ENCODE measurements at regions not wholly inside any gene's neighbourhood (a gene's known extent, or its start where the extent isn't known, plus 50 kb on each side); places are given as distances from the start of the nearest gene placed in this dataset.

DNA sequence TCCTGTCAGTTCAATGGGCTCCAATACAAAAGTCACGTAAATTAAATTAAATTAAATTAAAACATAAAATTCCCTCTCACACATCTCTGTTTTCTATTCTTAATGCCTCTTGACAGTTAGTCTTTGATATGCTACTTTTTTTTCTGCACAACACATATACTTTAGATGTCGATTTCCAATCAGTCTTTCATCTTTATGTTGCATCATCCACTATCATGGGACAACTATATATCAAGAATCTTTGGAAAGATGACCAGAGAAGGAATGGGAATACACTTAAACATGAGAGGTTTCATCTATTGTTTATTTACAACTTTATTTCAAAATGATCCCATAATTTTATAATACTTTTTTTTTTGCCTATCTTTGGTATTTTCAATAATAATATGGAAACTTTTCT, 733.3 kb upstream of the FANCL start:
- TF ChIP-seq, protein P1, sequence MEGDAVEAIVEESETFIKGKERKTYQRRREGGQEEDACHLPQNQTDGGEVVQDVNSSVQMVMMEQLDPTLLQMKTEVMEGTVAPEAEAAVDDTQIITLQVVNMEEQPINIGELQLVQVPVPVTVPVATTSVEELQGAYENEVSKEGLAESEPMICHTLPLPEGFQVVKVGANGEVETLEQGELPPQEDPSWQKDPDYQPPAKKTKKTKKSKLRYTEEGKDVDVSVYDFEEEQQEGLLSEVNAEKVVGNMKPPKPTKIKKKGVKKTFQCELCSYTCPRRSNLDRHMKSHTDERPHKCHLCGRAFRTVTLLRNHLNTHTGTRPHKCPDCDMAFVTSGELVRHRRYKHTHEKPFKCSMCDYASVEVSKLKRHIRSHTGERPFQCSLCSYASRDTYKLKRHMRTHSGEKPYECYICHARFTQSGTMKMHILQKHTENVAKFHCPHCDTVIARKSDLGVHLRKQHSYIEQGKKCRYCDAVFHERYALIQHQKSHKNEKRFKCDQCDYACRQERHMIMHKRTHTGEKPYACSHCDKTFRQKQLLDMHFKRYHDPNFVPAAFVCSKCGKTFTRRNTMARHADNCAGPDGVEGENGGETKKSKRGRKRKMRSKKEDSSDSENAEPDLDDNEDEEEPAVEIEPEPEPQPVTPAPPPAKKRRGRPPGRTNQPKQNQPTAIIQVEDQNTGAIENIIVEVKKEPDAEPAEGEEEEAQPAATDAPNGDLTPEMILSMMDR (IDR thresholded peaks at IDR 0.05; ENCODE audit: low read depth, low read length), result no peak
- no peak for DNase-seq (ENCODE audit: extremely low read depth, low read depth)

DNA sequence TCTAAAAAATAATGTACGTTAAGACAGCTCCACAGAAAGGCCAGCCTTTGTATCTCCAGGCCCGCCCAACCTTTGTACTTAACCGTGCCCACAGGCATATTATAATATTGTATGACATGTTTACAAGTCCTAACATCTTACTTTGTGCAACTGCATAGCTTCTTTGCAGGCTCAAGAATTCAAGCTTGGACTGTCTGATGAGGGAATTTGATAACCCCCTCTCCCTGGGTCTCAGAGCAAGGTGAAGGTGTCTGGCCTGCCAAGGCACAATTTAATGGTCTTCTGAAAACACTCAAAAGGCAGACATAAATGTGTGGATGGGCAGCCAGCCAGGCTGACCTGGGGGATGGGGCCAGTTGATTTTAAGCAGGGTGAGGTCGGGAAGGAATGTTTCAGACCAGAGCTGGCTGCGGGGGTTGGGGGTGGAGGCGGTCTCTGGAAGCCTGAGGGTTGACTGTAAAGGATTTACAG, 732.7 kb upstream of the FANCL start:
- TF ChIP-seq, protein P1 (IDR thresholded peaks at IDR 0.05; ENCODE audit: low read depth, low read length), result no peak
- no peak for DNase-seq (ENCODE audit: extremely low read depth, low read depth)

DNA sequence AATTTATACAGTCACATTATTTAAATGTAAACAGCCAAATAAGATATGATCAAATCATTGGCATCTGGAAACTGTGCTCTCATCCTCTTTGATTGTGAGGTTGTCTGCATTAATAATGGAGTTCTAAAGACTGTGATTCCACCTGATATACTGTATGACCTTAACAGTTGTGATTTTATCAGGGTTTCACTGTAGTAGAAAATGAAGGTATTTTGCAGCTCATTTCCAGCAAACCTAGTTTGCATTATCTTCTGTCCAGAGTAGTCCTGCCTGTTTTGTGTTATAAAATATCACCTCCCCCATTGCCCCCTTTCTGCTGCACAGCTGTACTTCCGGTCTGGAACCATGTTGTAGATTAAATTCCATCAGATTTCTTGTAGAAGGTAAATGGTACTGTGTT, 731.6 kb upstream of the FANCL start:
- TF ChIP-seq, protein P1 (IDR thresholded peaks at IDR 0.05; ENCODE audit: low read depth, low read length), result no peak
- DNase-seq (ENCODE audit: extremely low read depth, low read depth), result no peak

DNA sequence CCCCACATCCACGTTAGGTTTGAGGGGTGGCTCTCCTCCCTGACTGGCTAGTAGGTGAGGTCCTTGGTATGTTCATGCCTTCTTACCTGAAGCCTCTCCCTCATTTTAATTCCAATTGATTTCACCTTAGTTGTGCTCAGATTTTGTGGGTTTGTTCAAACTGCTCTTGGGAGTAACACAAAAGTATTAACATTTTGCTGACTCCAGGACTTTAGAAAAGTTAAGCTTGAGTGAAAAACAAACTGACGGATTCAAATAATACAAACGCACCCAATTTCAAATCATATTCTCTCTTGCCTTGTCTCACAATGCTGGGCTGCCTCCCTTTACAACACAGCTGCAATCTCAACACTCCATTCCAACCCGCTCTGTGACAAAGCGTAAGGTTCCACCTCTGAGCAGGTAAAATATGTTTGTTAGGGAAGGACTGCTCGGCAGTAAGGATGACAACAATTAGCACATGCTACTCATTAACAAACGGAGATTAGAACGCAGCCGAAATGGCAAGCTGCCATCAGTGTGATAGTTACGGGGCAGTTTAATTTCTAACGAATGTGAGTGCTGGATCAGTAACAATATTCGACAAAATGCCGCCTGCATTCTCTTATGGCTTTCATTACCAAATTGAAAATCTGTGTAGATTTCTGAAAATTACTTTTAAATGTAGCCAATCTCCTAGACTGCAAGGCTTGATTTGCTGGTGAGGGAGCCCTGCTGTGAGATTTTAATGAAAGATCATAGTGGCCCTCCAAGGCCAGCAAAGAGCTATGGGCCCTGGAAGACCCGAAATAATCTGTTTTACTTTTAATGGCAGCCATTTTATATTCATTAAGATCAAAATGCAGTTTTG, 730.6 kb upstream of the FANCL start:
- TF ChIP-seq, protein P1 (IDR thresholded peaks at IDR 0.05; ENCODE audit: low read depth, low read length), result no peak

DNA sequence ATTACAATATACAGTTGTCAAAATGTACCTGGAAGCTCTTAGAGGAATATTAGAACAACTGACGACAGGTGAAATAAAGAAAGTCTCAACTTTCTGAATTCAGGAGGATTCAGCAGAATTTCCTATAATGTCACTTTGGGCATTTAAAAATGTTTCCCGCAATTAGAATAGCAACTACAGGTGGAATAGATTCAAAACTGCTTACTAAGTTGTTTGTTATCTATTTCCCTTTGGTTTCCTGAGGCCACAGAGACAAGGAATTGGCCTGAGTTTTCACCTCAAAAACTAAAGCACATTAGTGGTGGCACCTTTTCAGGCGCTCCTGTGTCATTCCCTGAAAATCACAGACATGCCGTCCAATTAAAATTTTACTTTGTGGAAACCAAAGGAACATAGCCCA, 729.2 kb upstream of the FANCL start:
- DNase-seq (ENCODE audit: extremely low read depth, low read depth), result no peak
- TF ChIP-seq, protein P1 (IDR thresholded peaks at IDR 0.05; ENCODE audit: low read depth, low read length), result no peak

More for the DNA sequence above, 730.6 kb upstream of the FANCL start:
- DNase-seq (ENCODE audit: extremely low read depth, low read depth), result no peak

DNA sequence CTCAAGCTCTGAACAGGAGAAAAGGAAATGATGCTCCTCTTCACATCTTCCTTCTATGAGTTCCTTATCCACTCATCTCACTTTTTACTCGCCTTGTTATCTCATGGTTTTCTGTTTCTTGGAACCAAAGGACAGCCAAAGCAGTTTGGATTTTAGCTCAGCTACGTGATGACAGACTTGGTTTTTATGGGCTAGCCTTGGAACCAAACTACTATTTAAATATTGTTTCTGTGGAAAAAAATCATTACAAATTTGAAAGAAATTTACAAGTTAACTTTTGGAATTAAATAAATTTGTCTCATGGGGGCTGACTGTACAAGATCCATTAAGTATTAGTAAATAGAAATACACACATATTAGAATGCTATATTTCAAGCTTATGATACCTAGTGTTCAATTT, 727.8 kb upstream of the FANCL start:
- DNase-seq (ENCODE audit: extremely low read depth, low read depth), result no peak
- TF ChIP-seq, protein P1 (IDR thresholded peaks at IDR 0.05; ENCODE audit: low read depth, low read length), result no peak

DNA sequence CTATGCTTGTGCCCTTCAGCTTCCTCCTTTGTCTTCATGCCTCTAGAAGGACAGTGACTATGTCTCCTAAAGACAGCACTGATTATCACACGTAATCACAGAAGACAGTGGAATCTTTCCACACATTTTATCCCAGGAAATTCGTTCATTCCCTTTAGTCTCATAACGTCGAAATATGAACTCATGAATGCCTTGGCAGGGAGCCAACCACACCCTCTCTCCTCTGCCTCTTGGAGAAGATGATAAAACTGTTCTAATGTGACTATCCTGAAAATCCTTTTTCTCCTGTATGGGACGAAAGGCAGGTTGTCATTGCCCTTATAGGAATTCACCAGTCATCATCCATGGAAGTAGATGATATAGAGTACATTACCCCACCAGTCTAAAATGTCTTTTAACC, 726.6 kb upstream of the FANCL start:
- TF ChIP-seq, protein P1 (IDR thresholded peaks at IDR 0.05; ENCODE audit: low read depth, low read length), result no peak
- DNase-seq (ENCODE audit: extremely low read depth, low read depth), result no peak
